ENCODE measurements at regions not wholly inside any gene's neighbourhood (a gene's known extent, or its start where the extent isn't known, plus 50 kb on each side); places are given as distances from the start of the nearest gene placed in this dataset.

DNA sequence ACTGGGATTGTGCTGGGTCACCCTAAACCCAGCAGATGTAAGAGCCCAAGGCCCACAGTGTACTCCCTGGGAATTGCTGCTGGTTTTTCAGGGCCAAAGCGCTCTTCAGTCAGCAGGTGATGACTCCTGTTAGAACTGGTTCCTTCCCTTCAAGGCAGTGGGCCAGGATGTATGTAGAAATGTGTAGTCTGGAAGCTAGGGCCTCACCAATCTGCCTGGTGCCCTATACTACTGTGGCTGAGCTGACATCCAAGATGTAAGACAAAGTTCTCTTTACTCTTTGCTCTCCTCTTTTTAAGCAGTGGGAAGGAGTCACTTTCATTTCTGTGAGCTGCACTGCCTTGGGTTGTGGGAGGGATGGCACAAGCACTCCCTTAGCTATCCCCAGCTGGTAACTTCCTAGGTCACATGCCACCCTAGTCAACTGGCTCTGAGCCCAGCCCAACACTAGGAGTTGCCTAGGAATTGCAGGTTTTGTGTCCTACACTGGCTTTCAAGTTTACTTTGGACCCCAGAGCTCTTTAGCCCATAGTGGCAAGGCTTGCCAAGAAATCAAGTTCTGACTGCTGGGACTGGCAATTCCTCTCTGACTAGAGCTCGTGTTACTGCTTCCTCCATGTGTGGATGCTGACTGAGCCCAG lies 249.2 kb downstream of the C12orf50 start:
- no peaks in the 10 kb centered on the region for H3K4me1 Mint-ChIP-seq (ENCODE audit: low read depth)
- H3K27me3 Mint-ChIP-seq (ENCODE audit: insufficient read depth) = no peaks in the 10 kb centered on the region; the same call in 1 of the 2 replicates
- no peak for DNase-seq
- H3K27ac Mint-ChIP-seq = no peak overlapping the region
- TF ChIP-seq, protein P1, sequence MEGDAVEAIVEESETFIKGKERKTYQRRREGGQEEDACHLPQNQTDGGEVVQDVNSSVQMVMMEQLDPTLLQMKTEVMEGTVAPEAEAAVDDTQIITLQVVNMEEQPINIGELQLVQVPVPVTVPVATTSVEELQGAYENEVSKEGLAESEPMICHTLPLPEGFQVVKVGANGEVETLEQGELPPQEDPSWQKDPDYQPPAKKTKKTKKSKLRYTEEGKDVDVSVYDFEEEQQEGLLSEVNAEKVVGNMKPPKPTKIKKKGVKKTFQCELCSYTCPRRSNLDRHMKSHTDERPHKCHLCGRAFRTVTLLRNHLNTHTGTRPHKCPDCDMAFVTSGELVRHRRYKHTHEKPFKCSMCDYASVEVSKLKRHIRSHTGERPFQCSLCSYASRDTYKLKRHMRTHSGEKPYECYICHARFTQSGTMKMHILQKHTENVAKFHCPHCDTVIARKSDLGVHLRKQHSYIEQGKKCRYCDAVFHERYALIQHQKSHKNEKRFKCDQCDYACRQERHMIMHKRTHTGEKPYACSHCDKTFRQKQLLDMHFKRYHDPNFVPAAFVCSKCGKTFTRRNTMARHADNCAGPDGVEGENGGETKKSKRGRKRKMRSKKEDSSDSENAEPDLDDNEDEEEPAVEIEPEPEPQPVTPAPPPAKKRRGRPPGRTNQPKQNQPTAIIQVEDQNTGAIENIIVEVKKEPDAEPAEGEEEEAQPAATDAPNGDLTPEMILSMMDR (IDR thresholded peaks at IDR 0.05) = no peak
- no peak overlapping the region for H3K4me3 Mint-ChIP-seq
- 0 out of 2 replicates have a peak, but pooled peaks cover 6% of the 10 kb centered on the region for H3K36me3 Mint-ChIP-seq (ENCODE audit: low read depth)
- H3K9me3 Mint-ChIP-seq = peaks cover 58% of the 10 kb centered on the region

DNA sequence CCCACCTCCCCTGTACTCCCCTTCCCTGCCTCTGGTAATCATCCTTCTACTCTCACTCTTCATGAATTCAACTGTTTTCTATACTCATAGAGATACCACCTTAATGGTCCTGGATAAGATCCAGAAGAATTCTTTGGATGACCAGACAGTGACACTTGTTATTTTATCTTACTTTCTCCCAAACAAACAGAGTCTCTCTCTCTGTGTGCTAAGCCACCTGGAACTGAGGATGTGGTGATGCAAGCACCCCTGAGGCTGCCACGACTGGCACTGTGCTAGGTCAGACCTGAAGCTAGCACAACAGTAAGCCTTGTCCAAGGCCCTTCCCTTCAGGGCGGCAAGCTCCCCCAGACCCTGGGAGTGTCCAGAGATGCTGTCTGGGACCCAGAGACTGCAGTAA lies 250.2 kb downstream of the C12orf50 start:
- TF ChIP-seq, protein P1 (IDR thresholded peaks at IDR 0.05) = no peak
- DNase-seq = no peak
- H3K27ac Mint-ChIP-seq = no peak overlapping the region

DNA sequence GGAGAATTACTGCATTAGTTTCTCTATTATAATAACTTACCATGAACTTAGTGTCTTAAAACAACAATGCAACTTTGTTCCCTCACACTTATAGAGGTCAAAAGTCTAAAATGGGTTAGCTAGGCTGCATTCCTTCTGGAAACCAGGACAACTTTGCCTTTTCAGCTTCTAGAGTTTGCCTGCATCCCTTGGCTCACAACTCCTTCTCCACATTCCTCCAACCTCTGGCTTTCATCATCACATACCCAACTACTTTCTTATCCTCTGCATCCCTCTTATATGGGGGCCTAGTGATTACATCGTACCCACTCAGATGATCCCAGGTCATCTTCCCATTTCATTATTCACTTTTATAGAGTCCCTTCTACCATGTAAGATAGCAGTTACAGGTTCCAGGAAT lies 251.1 kb downstream of the C12orf50 start:
- no peaks in the 10 kb centered on the region for H3K4me1 Mint-ChIP-seq (ENCODE audit: low read depth)
- H3K9me3 Mint-ChIP-seq = peaks cover 62% of the 10 kb centered on the region
- no peak overlapping the region for H3K27ac Mint-ChIP-seq
- no peaks in the 10 kb centered on the region; the same call in 1 of the 2 replicates for H3K27me3 Mint-ChIP-seq (ENCODE audit: insufficient read depth)
- TF ChIP-seq, protein P1 (IDR thresholded peaks at IDR 0.05) = no peak
- 0 out of 2 replicates have a peak, but pooled peaks cover under 1% of the 10 kb centered on the region for H3K36me3 Mint-ChIP-seq (ENCODE audit: low read depth)
- no peak for DNase-seq
- no peak overlapping the region for H3K4me3 Mint-ChIP-seq

More for the DNA sequence above, 250.2 kb downstream of the C12orf50 start:
- Mint-ChIP-seq H3K4me1 (ENCODE audit: low read depth) (no peaks in the 10 kb centered on the region), H3K27me3 (ENCODE audit: insufficient read depth) (no peaks in the 10 kb centered on the region; the same call in 1 of the 2 replicates), H3K9me3 (peaks cover 62% of the 10 kb centered on the region), H3K4me3 (no peak overlapping the region), H3K36me3 (ENCODE audit: low read depth) (0 out of 2 replicates have a peak, but pooled peaks cover 6% of the 10 kb centered on the region)

DNA sequence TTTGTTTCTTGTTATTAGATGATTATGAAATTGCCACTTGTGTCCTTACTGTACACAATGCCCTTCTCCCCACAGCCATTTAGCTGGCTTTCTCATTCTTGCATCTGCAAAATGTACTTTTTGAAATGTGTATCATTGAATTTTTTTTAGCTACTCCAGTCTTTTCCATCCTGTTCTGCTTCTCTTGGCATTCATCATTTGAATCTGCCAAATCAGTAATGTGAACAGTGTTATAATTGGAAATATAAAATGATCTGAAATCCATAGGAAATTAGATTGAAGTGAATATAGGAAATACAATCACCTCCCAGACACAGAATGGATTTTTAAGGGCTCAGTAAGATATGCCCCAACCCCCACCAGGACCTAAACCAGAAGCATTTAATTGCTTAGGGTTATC lies 253.4 kb downstream of the C12orf50 start:
- DNase-seq = no peak
- Mint-ChIP-seq H3K36me3 (ENCODE audit: low read depth) (no peaks in the 10 kb centered on the region), H3K4me3 (no peak overlapping the region), H3K27me3 (ENCODE audit: insufficient read depth) (no peaks in the 10 kb centered on the region; the same call in 1 of the 2 replicates), H3K4me1 (ENCODE audit: low read depth) (no peaks in the 10 kb centered on the region), H3K9me3 (peaks cover 52% of the 10 kb centered on the region), H3K27ac (no peak overlapping the region)
- TF ChIP-seq, protein P1 (IDR thresholded peaks at IDR 0.05) = no peak

DNA sequence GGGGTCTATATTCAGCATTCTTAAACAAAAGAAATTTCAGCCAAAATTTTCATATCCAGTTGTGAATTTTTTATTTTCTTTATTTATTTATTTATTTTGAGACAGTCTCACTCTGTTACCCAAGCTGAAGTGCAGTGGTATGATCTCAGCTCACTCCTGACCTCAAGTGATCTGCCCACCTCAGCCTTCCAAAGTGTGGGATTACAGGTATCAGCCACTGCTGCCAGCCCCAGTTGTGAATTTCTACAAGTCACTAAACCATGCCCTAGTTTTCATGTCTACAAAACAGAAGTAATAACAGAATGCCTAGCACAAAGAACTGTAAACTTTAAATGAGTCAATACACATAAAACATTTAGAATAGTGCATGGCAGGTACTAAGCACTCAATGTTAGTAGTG lies 254.2 kb downstream of the C12orf50 start:
- Mint-ChIP-seq H3K4me1 (ENCODE audit: low read depth) (no peaks in the 10 kb centered on the region), H3K4me3 (no peak overlapping the region), H3K27ac (no peak overlapping the region), H3K36me3 (ENCODE audit: low read depth) (no peaks in the 10 kb centered on the region), H3K9me3 (peaks cover 45% of the 10 kb centered on the region), H3K27me3 (ENCODE audit: insufficient read depth) (no peaks in the 10 kb centered on the region; the same call in 1 of the 2 replicates)
- no peak for DNase-seq
- TF ChIP-seq, protein P1 (IDR thresholded peaks at IDR 0.05) = no peak
